DOHH2 (cell line): ENCODE measurements at regions not wholly inside any gene's neighbourhood (a gene's known extent, or its start where the extent isn't known, plus 50 kb on each side); places are given as distances from the start of the nearest gene placed in this dataset.

Experiments
- EZH2phosphoT487 ChIP-seq: fragments of 200-600 bp; sonication (generic); IDR thresholded peaks from 2 replicates; pipeline ENCODE4 v1.6.1; 2017; ENCODE audit warnings: borderline replicate concordance, mild to moderate bottlenecking, antibody characterized with exemption, low read length, moderate library complexity, mixed read lengths
- TF ChIP-seq, protein P1 (sequence below): fragments of 200-600 bp; sonication (generic); IDR thresholded peaks from one replicate; pipeline ENCODE4 v1.5.1; 2014; ENCODE audit warnings: antibody characterized with exemption, mild to moderate bottlenecking, low read depth, low read length; ENCODE audit not compliant: poor library complexity, severe bottlenecking

- TF ChIP-seq, protein P1, sequence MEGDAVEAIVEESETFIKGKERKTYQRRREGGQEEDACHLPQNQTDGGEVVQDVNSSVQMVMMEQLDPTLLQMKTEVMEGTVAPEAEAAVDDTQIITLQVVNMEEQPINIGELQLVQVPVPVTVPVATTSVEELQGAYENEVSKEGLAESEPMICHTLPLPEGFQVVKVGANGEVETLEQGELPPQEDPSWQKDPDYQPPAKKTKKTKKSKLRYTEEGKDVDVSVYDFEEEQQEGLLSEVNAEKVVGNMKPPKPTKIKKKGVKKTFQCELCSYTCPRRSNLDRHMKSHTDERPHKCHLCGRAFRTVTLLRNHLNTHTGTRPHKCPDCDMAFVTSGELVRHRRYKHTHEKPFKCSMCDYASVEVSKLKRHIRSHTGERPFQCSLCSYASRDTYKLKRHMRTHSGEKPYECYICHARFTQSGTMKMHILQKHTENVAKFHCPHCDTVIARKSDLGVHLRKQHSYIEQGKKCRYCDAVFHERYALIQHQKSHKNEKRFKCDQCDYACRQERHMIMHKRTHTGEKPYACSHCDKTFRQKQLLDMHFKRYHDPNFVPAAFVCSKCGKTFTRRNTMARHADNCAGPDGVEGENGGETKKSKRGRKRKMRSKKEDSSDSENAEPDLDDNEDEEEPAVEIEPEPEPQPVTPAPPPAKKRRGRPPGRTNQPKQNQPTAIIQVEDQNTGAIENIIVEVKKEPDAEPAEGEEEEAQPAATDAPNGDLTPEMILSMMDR, result no peak
- no peak for TF ChIP-seq EZH2phosphoT487
Observed at GRCh38 chr15:79178594-79178993, 88.0 kb upstream of the RASGRF1 start.
